SJSA1 (cell line): ENCODE measurements at regions not wholly inside any gene's neighbourhood (a gene's known extent, or its start where the extent isn't known, plus 50 kb on each side); places are given as distances from the start of the nearest gene placed in this dataset.

Source experiments
- DNase-seq, 2 experiments: peaks; one replicate each; pipeline ENCODE4 v3.0.0-alpha.2; 2015 to 2020; ENCODE audit warnings: low spot score in 2 of 2, low read depth in 1 of 2
- H3K27ac ChIP-seq: fragments of 250-450 bp; sonication (Bioruptor Pico); 2 replicates; pipeline ENCODE4 v1.5.1; 2020; ENCODE audit warnings: mild to moderate bottlenecking, moderate library complexity
- H3K27me3 ChIP-seq: fragments of 250-450 bp; sonication (Bioruptor Pico); replicated peaks from 2 replicates; pipeline ENCODE4 v1.5.1; 2020; ENCODE audit warnings: mild to moderate bottlenecking, moderate library complexity
- H3K36me3 ChIP-seq: fragments of 250-450 bp; sonication (Bioruptor Pico); 2 replicates; pipeline ENCODE4 v1.5.1; 2020; ENCODE audit warnings: mild to moderate bottlenecking
- H3K4me1 ChIP-seq: fragments of 250-450 bp; sonication (Bioruptor Pico); replicated peaks from 2 replicates; pipeline ENCODE4 v1.6.1; 2021; ENCODE audit warnings: mild to moderate bottlenecking
- H3K4me3 ChIP-seq: fragments of 250-450 bp; sonication (Bioruptor Pico); 2 replicates; pipeline ENCODE4 v1.5.1; 2020; ENCODE audit warnings: mild to moderate bottlenecking
- H3K9me3 ChIP-seq: fragments of 250-450 bp; sonication (Bioruptor Pico); replicated peaks from 2 replicates; pipeline ENCODE4 v1.5.1; 2020; ENCODE audit warnings: mild to moderate bottlenecking

GRCh38 chr1:90783181-90783580 lies 66.1 kb upstream of the BARHL2 start:
- Histone ChIP-seq H3K9me3 (no peaks in the 10 kb centered on the region), H3K27ac (no peak overlapping the region), H3K36me3 (no peaks in the 10 kb centered on the region), H3K27me3 (0 out of 2 replicates have a peak, but pooled peaks cover 3% of the 10 kb centered on the region), H3K4me1 (no peaks in the 10 kb centered on the region), H3K4me3 (no peak overlapping the region)
- DNase-seq: no peak

GRCh38 chr1:90782046-90782445 lies 64.9 kb upstream of the BARHL2 start:
- DNase-seq: no peak
- H3K4me3 ChIP-seq: no peak overlapping the region
- H3K36me3 ChIP-seq: no peaks in the 10 kb centered on the region

GRCh38 chr1:90781534-90781933 lies 64.4 kb upstream of the BARHL2 start:
- no peaks in the 10 kb centered on the region for H3K4me1 ChIP-seq
- no peaks in the 10 kb centered on the region for H3K9me3 ChIP-seq
- DNase-seq: no peak
- H3K4me3 ChIP-seq: no peak overlapping the region
- H3K36me3 ChIP-seq: no peaks in the 10 kb centered on the region
- H3K27me3 ChIP-seq: 0 out of 2 replicates have a peak, but pooled peaks cover 3% of the 10 kb centered on the region
- no peak overlapping the region for H3K27ac ChIP-seq

More at GRCh38 chr1:90782046-90782445, 64.9 kb upstream of the BARHL2 start:
- Histone ChIP-seq H3K27me3 (0 out of 2 replicates have a peak, but pooled peaks cover 3% of the 10 kb centered on the region), H3K4me1 (no peaks in the 10 kb centered on the region), H3K9me3 (no peaks in the 10 kb centered on the region), H3K27ac (no peak overlapping the region)

- H3K36me3 ChIP-seq: no peaks in the 10 kb centered on the region
- H3K4me1 ChIP-seq: no peaks in the 10 kb centered on the region
- no peak overlapping the region for H3K27ac ChIP-seq
- no peak overlapping the region for H3K4me3 ChIP-seq
- no peak for DNase-seq
- H3K27me3 ChIP-seq: 0 out of 2 replicates have a peak, but pooled peaks cover 3% of the 10 kb centered on the region
- H3K9me3 ChIP-seq: no peaks in the 10 kb centered on the region
These were observed 63.9 kb upstream of the BARHL2 start for GRCh38 chr1:90780981-90781380.

- Histone ChIP-seq H3K27ac (no peak overlapping the region), H3K36me3 (no peaks in the 10 kb centered on the region), H3K4me3 (no peak overlapping the region), H3K4me1 (no peaks in the 10 kb centered on the region), H3K27me3 (0 out of 2 replicates have a peak, but pooled peaks cover 3% of the 10 kb centered on the region), H3K9me3 (no peaks in the 10 kb centered on the region)
- DNase-seq: no peak
These were observed 62.5 kb upstream of the BARHL2 start for GRCh38 chr1:90779573-90779972.

GRCh38 chr1:90778486-90778885 lies 61.4 kb upstream of the BARHL2 start:
- H3K4me1 ChIP-seq: no peaks in the 10 kb centered on the region
- H3K9me3 ChIP-seq: no peaks in the 10 kb centered on the region
- H3K27me3 ChIP-seq: 0 out of 2 replicates have a peak, but pooled peaks cover 2% of the 10 kb centered on the region
- H3K36me3 ChIP-seq: no peaks in the 10 kb centered on the region
- no peak overlapping the region for H3K27ac ChIP-seq
- DNase-seq: no peak
- no peak overlapping the region for H3K4me3 ChIP-seq

GRCh38 chr1:90773812-90774211 lies 56.7 kb upstream of the BARHL2 start:
- Histone ChIP-seq H3K27ac (no peak overlapping the region), H3K4me1 (no peaks in the 10 kb centered on the region), H3K4me3 (no peak overlapping the region), H3K27me3 (no peaks in the 10 kb centered on the region), H3K36me3 (no peaks in the 10 kb centered on the region), H3K9me3 (no peaks in the 10 kb centered on the region)
- DNase-seq: no peak

GRCh38 chr1:90768826-90769225 lies 51.7 kb upstream of the BARHL2 start:
- Histone ChIP-seq H3K9me3 (no peaks in the 10 kb centered on the region), H3K27ac (no peak overlapping the region), H3K27me3 (no peaks in the 10 kb centered on the region), H3K4me1 (no peaks in the 10 kb centered on the region), H3K36me3 (no peaks in the 10 kb centered on the region), H3K4me3 (no peak overlapping the region)
- DNase-seq: no peak

GRCh38 chr1:90768098-90768497 lies 51.0 kb upstream of the BARHL2 start:
- Histone ChIP-seq H3K27ac (no peak overlapping the region), H3K9me3 (no peaks in the 10 kb centered on the region), H3K4me1 (no peaks in the 10 kb centered on the region), H3K4me3 (no peak overlapping the region), H3K36me3 (no peaks in the 10 kb centered on the region), H3K27me3 (no peaks in the 10 kb centered on the region)
- DNase-seq: no peak
